ENCODE measurements at regions not wholly inside any gene's neighbourhood (a gene's known extent, or its start where the extent isn't known, plus 50 kb on each side); places are given as distances from the start of the nearest gene placed in this dataset.

DNA sequence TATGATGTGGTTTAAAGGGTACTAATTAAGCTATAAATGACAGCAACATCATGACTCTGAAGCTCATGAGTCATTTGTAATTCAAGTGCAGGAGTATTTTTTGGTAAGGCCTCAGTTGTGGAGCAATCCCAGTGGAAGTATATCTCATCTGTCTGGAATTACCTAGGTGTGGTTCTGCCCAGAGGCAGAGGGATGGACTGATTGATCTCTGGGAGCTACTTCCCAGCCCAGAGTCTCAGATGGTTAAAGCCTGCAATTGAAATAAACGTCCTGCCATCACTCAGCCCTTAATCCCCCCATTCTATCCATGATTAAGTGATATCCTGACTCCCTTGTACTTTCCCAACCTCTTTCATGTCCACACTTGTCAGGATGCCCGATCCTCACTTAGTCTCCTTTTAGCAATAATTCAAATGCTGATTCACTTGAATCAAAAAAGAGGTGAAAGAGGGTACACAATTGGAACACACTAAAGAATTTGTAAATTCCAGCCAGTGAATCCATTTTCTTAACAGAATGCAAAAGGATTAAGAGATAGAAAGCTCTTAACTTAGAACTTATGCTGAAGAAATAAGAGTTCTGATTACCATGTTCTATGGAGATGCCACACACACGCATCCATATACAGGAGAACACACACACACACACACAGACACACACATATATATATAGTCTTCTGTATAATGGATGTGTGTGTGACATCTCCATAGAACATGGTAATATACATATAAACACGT, 664.4 kb downstream of the NYAP2 start:
- no peak overlapping the region for H3K4me3 ChIP-seq
- no peak for DNase-seq (ENCODE audit: low spot score)
- no peak overlapping the region for H3K27ac ChIP-seq
- TF ChIP-seq, protein P1, sequence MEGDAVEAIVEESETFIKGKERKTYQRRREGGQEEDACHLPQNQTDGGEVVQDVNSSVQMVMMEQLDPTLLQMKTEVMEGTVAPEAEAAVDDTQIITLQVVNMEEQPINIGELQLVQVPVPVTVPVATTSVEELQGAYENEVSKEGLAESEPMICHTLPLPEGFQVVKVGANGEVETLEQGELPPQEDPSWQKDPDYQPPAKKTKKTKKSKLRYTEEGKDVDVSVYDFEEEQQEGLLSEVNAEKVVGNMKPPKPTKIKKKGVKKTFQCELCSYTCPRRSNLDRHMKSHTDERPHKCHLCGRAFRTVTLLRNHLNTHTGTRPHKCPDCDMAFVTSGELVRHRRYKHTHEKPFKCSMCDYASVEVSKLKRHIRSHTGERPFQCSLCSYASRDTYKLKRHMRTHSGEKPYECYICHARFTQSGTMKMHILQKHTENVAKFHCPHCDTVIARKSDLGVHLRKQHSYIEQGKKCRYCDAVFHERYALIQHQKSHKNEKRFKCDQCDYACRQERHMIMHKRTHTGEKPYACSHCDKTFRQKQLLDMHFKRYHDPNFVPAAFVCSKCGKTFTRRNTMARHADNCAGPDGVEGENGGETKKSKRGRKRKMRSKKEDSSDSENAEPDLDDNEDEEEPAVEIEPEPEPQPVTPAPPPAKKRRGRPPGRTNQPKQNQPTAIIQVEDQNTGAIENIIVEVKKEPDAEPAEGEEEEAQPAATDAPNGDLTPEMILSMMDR (IDR thresholded peaks at IDR 0.05): no peak

DNA sequence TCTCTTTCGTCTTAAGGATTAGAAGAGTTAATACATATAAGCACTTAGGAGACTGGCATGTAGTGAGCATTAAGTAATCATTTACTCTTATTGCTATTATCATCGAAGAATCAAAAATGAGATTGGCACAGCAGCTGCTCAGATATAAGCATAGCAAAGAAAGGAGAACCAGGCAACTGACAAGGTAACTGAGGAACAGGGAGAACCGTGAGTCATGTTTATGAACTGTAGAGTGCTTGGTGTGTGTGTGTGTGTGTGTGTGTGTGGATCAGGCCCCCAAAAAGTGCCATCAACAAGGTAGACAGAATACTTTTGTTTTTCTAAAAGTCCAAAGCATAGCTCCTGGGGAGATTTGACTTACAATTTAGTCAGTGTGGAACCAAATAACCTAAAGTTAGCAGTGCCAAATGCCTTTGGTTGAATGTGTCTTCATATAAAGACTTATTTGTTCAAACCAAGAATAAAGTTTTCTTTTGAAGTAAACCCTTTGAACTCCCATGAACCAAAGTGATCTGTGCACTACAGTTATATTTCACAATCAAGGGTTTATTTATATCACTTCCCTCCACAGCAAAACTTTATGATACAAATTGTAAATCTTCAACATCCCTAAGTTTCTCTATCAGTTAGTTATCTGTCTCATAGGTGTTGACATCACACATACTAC, 660.6 kb downstream of the NYAP2 start:
- TF ChIP-seq, protein P1 (IDR thresholded peaks at IDR 0.05): no peak
- H3K4me3 ChIP-seq: no peak overlapping the region
- no peak overlapping the region for H3K27ac ChIP-seq
- no peak for DNase-seq (ENCODE audit: low spot score)

GRCh38 chr2:226057914-226058313, 658.4 kb downstream of the NYAP2 start:
- DNase-seq (ENCODE audit: low spot score): no peak
- H3K27ac ChIP-seq: no peak overlapping the region
- TF ChIP-seq, protein P1 (IDR thresholded peaks at IDR 0.05): no peak
- H3K4me3 ChIP-seq: no peak overlapping the region

GRCh38 chr2:226057365-226057764, 657.9 kb downstream of the NYAP2 start:
- no peak overlapping the region for H3K27ac ChIP-seq
- DNase-seq (ENCODE audit: low spot score): no peak
- no peak overlapping the region for H3K4me3 ChIP-seq
- TF ChIP-seq, protein P1 (IDR thresholded peaks at IDR 0.05): no peak

GRCh38 chr2:226052772-226053416, 653.4 kb downstream of the NYAP2 start:
- TF ChIP-seq, protein P1 (IDR thresholded peaks at IDR 0.05): no peak
- Histone ChIP-seq H3K27ac (no peak overlapping the region), H3K4me3 (no peak overlapping the region)
- no peak for DNase-seq (ENCODE audit: low spot score)

DNA sequence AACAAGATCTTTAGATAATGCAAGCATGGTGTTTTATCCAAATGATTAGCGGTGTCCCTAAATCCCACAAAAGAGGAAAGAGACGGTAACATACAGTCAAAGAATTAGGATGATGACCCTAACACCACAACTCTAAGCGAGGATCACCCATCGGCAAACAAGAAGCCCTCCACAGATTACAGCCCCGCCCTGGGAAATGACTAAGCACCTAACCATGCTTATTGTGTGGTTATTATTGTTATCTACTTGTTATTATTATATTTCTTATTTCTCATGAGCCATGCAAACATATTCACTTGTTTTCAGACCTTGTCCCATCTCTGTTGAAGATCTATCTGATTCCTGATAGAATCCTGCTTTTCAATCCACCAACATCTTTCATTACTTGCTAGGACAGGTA, 651.3 kb downstream of the NYAP2 start:
- TF ChIP-seq, protein P1 (IDR thresholded peaks at IDR 0.05): no peak
- Histone ChIP-seq H3K27ac (no peak overlapping the region), H3K4me3 (no peak overlapping the region)
- DNase-seq (ENCODE audit: low spot score): no peak

Measured in coronary artery (tissue), 2 donors.